T1000 (cell line): ENCODE measurements at regions not wholly inside any gene's neighbourhood (a gene's known extent, or its start where the extent isn't known, plus 50 kb on each side); places are given as distances from the start of the nearest gene placed in this dataset.
"Not testable (repeated sequence)": the region's sequence is repeated elsewhere in the genome, so short reads cannot be mapped to it uniquely, and the experiment has no call there.

Experiments
- DNase-seq: peaks from one replicate; lab custom pipeline; 2025; ENCODE audit warnings: mixed read lengths; lab: John Stamatoyannopoulos, UW

GRCh38 chr5:138647794-138648410 is 72.7 kb upstream of the HSPA9 start:
- no peak for DNase-seq

DNA sequence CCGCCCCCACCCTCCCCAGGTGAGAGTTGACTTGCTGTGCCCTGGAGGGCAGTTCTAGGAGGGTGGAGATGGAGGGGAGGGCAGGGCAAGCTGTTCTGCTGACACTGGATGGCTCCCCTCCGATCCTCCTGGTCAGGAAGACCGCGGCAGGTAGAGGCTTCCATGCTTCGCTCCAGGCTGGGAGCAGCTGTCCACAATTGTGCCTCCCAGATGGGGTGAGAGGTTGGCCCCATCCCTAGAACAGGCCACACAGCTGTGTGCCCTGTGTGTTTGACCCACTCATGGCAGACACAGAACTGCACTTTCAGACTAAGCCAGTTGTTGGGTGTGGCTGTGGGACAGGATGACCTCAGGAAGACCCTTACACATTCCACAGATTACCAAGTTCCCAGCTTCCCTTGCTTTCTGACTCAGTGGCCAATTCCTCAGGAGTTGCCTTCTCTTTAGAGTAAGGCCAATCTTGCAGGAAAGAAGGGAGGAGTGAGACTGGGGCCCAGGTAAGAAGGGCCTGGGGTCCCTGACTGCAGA is 72.1 kb upstream of the HSPA9 start:
- DNase-seq: no peak

GRCh38 chr5:138646671-138647070 is 71.5 kb upstream of the HSPA9 start:
- no peak for DNase-seq

DNA sequence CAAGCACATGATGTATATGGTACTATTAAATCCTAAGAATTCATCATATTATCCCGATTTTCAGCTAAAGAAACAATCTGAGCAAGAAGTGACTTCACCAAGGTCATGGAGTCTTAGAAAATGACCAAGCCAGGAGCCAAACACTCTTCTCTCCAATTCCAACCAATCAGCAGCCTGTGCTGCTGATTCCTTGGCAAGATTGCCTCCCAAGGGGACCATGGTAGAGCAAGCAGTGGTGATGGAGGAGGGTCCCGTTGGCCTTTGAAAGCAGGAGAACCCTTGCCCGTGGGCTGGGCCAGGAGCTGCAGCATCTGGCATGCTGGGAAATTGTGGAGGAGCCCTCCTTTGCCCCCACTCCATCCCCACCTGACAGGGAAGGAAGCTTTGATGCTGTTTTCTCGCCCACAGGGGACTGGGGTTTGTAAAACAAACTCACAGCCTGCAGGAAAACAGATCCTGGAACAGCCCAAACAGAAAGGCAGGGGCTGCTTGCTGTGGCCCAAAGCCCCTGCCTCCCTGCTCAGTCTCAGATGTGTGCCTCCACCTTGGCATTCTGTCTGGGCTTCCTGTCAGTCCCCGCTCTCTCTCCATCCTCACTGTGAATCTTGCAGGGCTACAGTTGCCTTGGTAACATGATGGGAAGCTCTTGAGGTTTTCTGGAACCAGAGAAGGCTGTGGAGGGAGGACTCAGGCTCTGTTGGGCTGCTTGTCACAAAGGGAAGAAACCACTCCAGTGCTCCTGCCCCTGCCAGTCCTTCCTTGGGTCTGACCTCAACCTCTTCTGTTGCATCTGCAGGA is 70.8 kb upstream of the HSPA9 start:
- no peak for DNase-seq

DNA sequence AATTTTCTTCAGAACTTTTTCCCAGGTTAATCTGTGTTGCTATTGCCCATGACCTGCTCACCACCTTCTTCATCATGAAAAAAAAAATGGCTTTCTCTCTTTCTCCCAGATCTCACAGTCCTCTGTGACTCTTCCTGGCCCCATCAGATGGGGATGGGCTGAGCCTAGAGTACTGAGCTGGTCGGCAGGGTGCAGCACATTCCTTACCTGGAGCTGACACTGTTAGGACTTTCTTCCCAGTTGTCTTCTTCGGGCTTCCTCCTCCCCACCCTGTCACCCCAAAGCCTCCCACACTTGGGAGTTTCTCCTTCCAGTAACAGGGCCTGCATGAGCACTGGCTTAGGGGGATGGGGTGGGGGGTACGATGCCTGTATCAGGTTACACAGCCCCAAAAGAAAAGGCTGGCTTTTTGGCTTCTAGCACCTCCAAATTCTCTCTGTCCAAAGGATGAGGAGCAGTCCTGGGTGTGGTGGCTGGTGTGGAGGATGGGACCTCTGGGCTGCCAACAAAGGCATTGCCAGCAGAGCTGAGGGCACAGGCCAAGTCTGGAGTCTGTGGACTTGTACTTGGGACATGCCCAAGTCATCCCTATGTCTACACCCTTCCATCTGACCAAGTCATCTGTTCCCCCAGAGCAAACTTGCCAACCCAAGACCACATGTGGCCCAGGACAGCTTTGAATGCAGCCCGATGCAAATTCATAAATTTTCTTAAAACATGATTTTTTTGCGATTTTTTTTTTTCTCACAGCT is 68.0 kb upstream of the HSPA9 start:
- DNase-seq: no peak

DNA sequence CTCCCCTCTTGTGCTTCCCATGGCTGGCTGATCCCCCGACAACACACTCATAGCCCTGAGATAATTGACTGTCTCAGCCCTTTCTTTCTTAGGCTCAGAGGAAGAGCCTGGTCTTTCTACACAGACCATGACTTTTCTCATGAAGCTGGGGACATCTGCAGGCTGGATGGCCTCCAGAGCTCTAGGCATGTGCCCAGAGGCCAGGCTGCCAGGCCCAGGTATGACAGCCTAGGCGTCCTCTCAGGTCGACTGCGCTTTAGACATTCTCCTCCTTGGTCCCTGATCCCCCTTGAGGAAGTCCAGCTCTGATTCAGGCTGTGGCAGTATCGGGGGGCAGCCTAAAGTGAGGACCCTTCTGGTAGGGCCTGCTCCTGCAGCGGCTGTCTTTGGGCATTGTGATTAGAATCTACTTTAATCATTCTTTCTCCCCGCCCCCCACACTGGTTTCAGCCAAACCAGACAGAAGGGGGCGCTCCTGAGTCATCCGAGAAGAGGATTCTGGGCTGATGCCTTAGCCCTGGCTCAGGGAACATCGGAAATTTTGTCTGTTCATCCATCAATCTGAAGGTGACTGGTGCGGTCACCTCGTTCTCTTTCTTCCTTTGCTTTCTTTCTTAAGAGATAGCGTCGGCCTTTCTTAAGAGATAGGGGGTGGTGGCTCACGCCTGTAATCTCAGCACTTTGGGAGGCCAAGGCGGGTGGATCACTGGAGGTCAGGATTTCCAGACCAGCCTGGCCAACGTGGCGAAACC is 66.5 kb upstream of the HSPA9 start:
- DNase-seq: no peak

DNA sequence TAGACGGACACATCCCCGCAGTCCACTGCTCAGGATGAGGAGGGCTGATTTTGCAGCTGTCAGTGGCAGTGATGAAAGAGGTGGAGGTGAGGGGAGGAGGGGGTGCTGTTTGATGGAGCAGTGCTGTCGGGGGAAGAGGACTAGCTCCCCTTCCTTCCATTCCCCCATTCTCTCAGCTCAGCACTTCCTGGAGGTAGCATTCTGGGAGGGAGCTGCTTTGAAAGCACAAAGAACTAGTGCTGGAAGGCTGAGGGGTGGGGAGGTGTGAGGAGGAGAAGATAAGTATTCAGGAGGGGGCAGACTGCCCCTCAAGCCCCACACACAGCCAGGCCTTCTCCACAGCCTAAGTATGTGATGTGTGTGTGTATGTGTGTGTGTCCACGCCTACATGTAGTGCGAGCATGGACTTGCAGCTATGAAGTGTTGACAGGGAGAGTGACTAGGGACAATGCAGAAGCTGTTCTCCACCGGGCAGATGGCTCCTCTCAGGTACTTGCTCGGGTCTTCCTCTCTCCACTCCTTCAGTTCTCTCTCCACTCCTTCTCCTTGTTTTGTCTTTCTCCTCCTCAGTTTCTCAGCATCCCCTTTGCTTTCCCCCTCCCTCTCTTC is 65.5 kb upstream of the HSPA9 start:
- no peak for DNase-seq

DNA sequence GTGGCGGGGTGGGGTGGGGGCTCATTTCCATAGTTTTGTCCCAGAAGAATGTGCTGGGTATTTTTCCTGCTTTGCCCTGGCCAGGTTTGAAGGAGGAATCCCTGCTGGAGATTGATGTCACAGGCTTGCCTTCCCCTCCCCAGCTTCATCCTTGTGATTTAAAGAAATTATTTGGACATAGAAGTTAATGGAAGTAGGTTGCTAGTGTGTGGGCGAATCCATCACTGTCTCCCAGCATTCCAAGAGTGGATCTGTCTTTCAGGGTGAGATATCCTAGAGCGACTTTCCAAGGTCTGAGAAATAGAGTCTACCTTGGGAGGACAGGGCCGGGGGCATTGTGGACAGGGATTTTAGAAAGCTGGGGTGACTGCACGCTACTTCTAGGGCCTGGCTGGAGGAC is 64.9 kb upstream of the HSPA9 start:
- DNase-seq: no peak

- no peak for DNase-seq
These were observed 64.1 kb upstream of the HSPA9 start for GRCh38 chr5:138639326-138639725.

DNA sequence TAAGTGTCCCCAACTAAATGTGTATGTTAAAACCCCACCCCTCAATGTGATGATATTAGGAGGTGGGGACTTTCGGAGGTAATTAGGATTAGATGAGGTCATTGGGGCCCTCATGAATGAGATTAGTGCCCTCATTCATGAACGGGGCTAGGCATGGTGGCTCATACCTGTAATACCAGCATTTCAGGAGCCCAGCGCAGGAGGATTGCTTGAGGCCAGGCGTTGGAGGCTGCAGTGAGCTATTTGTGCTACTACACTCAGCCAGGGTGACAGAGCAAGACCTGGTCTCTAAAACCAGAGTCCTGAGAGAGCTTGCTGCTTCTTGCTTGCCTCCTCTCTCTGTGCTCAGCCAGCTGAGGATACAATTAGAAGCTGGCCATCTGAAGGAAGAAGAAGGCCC is 62.1 kb upstream of the HSPA9 start:
- DNase-seq: no peak

DNA sequence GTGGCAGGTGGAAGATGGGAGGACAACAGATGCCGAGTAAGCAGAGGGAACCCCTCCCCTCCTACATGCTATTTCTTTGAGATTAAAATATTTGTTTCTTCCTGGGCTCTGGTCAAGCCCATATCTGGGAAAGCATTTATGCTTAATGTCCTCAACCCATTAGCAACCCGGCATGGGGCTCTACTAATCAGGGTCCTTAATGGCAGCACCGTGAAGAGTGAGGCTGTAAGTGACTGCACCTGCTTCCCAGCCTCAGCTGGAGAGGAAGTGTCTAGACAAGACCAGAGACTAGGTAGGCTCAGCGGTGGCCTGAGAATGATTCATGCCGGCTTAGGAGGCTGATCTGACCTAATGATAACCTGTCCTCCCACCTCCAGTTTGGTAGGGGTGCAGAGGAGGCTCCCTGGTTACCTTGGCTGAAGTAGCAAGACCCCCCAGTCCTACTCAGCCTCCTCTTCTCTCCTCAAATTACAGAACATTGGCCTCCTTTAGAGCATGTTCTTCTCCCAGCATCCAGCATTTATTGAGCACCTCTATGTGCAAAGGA is 61.3 kb upstream of the HSPA9 start:
- no peak for DNase-seq

DNA sequence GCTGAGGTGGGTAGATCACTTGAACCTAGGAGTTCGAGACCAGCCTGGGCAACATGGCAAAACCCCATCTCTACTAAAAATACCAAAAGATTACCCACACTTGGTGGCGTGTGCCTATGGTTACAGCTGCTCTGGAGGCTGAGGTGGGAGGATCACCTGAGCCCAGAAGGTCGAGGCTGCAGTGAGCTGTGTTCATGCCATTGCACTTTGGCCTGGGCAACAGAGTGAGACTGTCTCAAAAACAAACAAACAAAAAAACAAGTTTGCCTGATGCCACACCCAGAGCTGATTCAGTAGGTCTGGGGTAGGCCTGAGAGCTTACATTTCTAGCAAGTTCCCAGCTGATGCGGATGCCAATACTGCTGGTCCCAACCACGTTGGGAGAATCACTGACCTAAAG is 60.5 kb upstream of the HSPA9 start:
- no peak for DNase-seq

- no peak for DNase-seq
These were observed 60.1 kb upstream of the HSPA9 start for GRCh38 chr5:138635265-138635664.

DNA sequence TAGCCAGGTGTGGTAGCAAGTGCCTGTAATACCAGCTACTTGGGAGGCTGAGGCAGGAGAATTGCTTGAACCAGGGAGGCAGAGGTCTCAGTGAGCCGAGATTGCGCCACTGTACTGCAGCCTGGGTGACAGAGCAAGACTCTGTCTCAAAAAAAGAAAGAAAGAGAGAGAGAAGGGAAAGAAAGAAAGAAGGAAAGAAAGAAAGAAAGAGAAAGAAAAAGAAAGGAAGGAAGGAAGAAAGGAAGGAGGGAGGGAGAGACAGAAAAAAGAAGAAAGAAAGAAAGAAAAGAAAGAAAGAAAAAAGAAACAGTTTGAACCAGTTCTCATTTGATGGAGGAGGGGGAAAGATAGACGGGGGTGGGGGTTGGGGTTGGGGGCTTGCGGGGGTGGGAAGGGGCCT is 59.6 kb upstream of the HSPA9 start:
- not testable (repeated sequence) for DNase-seq

DNA sequence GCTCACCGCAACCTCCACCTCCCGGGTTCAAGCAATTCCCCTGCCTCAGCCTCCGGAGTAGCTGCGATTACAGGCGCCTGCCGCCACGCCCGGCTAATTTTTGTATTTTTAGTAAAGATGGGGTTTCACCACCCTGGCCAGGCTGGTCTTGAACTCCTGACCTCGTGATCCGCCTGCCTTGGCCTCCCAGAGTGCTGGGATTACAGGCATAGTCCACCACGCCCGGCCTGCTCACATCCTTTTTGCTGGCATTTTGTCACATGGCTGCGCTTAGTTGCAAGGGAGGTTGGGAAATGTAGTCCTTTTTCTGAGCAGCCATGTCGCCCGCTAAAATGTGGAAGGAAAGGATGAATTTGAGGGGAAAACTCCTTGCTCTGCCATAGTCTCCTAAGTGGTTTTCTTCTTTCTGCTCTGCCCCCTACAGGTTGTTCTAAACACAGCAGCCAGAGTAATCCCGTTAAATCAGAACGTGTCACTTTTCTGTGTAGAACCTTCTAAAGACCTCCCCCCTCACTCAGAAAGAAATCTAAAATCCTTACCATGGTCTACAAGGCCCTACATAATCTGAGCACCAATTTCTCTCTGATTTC is 57.8 kb upstream of the HSPA9 start:
- DNase-seq: no peak

GRCh38 chr5:138631096-138631928 is 56.1 kb upstream of the HSPA9 start:
- DNase-seq: no peak

GRCh38 chr5:138629392-138629791 is 54.2 kb upstream of the HSPA9 start:
- no peak for DNase-seq

DNA sequence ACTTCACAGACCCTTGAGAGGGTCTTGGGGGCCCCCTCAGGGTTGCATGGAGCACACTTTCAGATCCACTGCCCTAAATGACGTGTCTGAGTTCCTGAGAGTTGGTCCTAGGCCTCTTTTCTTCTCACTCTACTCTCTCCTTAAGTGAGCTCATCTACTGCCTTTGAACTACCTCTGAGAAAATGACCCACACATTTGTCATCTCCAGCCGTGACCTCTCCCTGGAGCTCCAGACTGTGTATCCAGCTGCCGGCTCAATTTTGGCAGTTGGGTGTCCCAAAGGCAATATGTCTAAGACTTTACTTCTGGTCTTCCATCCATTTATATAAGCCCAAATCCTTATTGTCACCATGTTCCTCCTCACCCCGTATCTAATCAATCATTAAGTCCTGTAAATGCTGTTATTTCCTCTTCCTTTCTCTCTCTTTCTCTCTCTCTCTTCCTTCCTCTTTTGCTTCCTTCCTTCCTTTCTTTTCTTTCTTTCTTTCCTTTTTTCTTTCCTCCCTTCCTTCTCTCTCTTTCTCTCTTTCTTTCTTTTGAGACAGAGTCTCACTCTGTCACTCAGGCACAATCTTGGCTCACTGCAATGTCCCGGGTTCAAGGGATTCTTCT is 51.2 kb upstream of the HSPA9 start:
- no peak for DNase-seq

DNA sequence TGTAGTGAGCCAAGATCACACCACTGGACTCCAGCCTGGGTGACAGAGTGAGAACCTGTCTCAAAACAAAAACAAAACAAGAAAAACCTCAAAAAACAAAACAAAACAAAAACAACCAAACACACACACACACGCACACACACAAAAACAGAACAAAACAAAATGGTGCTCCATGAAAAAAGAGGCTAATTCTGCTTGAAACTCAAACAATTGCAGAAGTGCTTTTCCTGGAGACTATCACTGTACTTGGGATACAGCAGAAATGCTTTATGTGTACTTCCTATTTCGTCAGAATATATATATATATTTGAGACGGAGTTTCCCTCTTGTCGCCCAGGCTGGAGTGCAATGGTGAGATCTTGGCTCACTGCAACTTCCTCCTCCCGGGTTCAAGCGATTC is 49.9 kb upstream of the HSPA9 start:
- DNase-seq: no peak
